HUES6 (cell line): ENCODE measurements at regions not wholly inside any gene's neighbourhood (a gene's known extent, or its start where the extent isn't known, plus 50 kb on each side); places are given as distances from the start of the nearest gene placed in this dataset.

Experiments
- H3K27ac ChIP-seq: 2 replicates; pipeline ENCODE4 v1.7.0; 2013; ENCODE audit warnings: low read depth, mild to moderate bottlenecking, low read length, inconsistent platforms
- H3K27me3 ChIP-seq: 2 replicates; pipeline ENCODE4 v1.6.1; 2013; ENCODE audit warnings: low read length; ENCODE audit not compliant: control insufficient read depth, insufficient read depth
- H3K36me3 ChIP-seq: 2 replicates; pipeline ENCODE4 v1.6.1; 2013; ENCODE audit warnings: low read length; ENCODE audit not compliant: control insufficient read depth, insufficient read depth
- H3K4me1 ChIP-seq: 2 replicates; pipeline ENCODE4 v1.6.1; 2013; ENCODE audit warnings: low read length; ENCODE audit not compliant: control insufficient read depth, insufficient read depth
- H3K4me3 ChIP-seq: 2 replicates; pipeline ENCODE4 v1.5.1; 2013; ENCODE audit warnings: low read depth, low read length
- H3K9ac ChIP-seq: one replicate; pipeline ENCODE4 v1.6.1; 2013; ENCODE audit warnings: mild to moderate bottlenecking, low read length
- H3K9me3 ChIP-seq: 2 replicates; pipeline ENCODE4 v1.6.1; 2013; ENCODE audit warnings: low read depth, low read length; ENCODE audit not compliant: control insufficient read depth, insufficient read depth

DNA sequence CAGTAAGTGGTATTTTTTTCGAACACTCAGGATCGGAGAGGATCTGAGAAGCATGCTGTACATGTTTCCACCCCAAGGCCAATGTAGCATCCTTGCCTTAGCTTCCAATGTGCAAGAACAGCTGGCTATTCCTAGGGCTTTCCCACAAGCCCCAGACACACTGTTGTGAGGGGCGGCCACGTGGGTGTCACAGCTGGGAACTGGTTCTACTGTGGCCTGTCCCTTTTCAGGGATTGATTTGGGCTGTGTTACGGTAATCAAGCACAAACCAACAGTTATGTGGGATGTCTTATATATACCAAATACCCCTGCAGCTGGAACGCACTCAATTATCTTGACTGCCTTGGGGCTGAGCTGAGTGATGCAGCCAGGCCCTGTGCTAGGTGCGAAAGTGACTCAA lies 116.3 kb upstream of the CXCR4 start:
- H3K9me3 ChIP-seq, result 0 out of 2 replicates have a peak, but pooled peaks cover under 1% of the 10 kb centered on the region
- H3K36me3 ChIP-seq, result no peaks in the 10 kb centered on the region
- H3K9ac ChIP-seq, result no peak overlapping the region
- peaks cover 5% of the 10 kb centered on the region; the same call in 1 of the 2 replicates for H3K4me1 ChIP-seq
- H3K27ac ChIP-seq, result no peak overlapping the region
- no peaks in the 10 kb centered on the region for H3K27me3 ChIP-seq
- H3K4me3 ChIP-seq, result no peak overlapping the region

DNA sequence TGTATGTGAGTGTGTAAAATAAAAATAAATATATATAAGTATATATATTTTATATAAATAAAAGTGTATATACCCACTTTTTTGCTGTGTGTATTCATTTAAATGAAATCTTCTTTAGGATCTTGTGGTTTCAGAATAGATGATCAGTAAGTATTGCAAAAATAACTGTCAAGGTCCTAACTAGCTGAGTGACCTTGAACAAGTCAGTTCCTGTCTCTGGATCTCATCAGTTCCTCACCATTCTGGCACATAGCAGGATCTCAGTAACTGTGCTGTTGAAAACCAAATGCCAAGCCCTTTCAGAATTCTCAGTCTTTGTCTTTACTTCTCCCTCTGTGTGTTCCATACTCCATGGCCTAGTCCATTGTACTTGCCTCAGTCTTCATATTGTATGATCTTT lies 115.3 kb upstream of the CXCR4 start:
- Histone ChIP-seq H3K4me3 (no peak overlapping the region), H3K4me1 (peaks cover 5% of the 10 kb centered on the region; the same call in 1 of the 2 replicates), H3K9ac (no peak overlapping the region), H3K27ac (no peak overlapping the region), H3K27me3 (no peaks in the 10 kb centered on the region), H3K9me3 (0 out of 2 replicates have a peak, but pooled peaks cover 2% of the 10 kb centered on the region), H3K36me3 (no peaks in the 10 kb centered on the region)

DNA sequence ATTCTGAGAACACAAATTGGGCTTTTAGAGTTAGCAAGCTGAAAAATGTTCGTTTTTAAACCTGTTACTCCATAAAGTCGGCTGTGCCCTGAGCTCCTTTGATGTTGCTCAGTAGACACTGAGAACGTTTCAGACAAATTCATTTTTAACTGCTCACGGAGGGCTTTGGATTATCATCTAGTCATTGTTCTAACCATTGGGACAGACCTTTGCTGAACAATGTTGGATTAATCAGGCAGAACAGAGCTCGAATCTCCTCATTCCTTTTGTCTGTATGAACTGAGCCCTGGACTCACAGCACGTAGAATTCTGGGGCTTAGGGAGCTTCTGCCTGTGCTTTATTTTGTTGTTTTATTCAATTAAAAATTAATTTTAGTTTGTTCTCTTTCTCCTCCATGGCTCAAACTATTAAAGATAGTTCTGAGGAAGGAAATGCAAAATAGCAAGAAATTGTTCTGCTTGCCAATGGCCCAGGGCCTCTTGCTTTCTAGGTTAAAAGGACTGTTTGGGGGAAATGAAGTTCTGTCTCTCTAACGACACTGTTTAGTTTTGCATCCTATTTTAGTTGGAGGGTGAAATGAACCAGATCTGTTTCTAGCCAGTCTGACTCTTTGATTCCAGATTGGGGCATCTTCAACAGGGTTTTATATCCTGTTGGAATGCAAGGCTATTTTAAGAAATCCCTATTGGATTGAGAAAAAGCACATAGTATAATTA lies 114.7 kb upstream of the CXCR4 start:
- H3K27me3 ChIP-seq, result no peaks in the 10 kb centered on the region
- H3K4me3 ChIP-seq, result no peak overlapping the region
- no peak overlapping the region for H3K27ac ChIP-seq
- H3K9me3 ChIP-seq, result 0 out of 2 replicates have a peak, but pooled peaks cover 2% of the 10 kb centered on the region
- no peaks in the 10 kb centered on the region for H3K36me3 ChIP-seq
- H3K4me1 ChIP-seq, result peaks cover 5% of the 10 kb centered on the region; the same call in 1 of the 2 replicates
- no peak overlapping the region for H3K9ac ChIP-seq

DNA sequence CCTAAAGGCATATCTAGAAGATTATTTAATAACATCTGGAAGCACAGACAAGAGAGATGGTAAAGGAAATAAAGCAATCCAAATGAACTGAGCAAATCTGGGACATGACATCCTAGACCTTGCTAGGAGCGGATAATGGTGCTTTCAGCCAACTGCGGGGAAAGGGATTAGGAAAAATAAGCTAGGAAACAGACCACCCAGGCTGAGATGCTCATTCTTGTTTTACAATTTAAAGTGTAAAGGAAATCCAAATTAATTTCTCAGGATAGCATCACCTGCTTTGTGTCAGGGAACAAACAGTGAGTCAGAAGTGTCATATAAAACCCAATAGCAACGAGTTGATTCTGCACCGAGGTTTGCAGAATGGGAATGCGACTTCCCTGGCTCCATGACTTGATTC lies 112.5 kb upstream of the CXCR4 start:
- Histone ChIP-seq H3K27me3 (no peaks in the 10 kb centered on the region), H3K4me3 (no peak overlapping the region), H3K27ac (no peak overlapping the region), H3K9ac (no peak overlapping the region), H3K9me3 (0 out of 2 replicates have a peak, but pooled peaks cover 2% of the 10 kb centered on the region), H3K36me3 (no peaks in the 10 kb centered on the region), H3K4me1 (peaks cover 11% of the 10 kb centered on the region)

DNA sequence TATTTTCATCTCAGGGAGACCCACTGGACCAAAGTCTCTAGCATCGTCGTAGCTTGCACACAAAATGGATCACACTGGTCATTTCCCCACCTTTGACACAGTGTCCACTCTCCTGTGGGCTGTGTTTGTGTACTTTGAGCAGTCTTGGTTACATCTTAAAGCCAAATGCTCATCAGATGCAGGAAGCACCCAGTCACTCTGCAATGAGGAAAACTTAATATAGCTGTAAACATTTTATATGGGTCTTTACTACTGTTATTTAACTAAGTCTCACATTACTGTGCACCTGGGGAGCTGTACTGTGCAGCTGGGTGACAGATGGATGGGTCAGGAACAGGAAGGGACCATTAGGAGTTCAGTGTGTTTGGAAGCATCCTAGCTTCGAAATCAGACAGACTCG lies 109.0 kb upstream of the CXCR4 start:
- Histone ChIP-seq H3K4me1 (peaks cover 11% of the 10 kb centered on the region), H3K9me3 (0 out of 2 replicates have a peak, but pooled peaks cover 2% of the 10 kb centered on the region), H3K36me3 (no peaks in the 10 kb centered on the region), H3K9ac (no peak overlapping the region), H3K27ac (no peak overlapping the region), H3K4me3 (no peak overlapping the region), H3K27me3 (no peaks in the 10 kb centered on the region)

DNA sequence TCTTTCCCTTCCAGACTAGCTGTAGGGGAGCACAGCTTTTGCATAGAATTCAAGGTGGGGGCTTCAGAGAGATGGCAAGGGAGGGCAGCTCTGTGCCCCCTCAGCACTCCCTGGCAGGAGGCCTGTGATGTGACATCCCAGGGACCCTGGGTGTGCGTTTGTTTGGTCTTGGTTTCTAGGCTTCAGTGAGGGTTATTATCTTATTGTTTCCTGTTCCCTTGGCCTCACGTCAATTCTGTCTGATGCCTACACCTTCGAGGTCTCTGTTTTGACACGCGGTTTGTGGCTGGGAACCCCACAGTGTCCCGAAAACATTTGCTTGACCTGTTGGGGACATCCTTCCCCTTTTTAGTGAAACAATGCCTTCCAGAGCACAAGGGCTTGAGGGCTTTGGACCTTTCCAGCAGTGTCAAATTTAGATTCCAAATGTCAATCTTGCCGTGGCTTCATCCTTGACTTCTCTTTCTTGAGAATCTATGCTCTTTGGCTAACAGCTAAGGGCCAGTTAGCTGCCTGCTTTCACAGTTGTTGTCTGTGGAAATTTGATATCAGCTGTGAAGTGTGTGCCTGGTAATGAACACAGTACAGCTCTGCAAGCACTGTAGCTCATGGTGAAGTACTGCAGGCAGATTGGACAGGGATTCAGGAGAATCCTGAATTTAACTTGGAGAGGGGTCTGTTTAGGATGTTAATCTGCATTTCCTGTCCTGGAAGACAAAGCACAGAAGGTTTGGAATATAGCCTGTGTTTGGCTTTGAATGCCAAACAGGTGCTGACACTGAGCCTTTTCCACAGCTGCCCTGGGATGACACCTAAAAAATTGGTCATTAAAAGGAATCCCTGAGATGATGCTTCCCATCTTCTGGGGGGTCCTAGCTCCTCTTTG lies 108.2 kb upstream of the CXCR4 start:
- no peak overlapping the region for H3K9ac ChIP-seq
- H3K4me1 ChIP-seq, result peaks cover 11% of the 10 kb centered on the region
- 0 out of 2 replicates have a peak, but pooled peaks cover 2% of the 10 kb centered on the region for H3K9me3 ChIP-seq
- no peak overlapping the region for H3K27ac ChIP-seq
- no peak overlapping the region for H3K4me3 ChIP-seq
- H3K36me3 ChIP-seq, result no peaks in the 10 kb centered on the region
- H3K27me3 ChIP-seq, result no peaks in the 10 kb centered on the region

DNA sequence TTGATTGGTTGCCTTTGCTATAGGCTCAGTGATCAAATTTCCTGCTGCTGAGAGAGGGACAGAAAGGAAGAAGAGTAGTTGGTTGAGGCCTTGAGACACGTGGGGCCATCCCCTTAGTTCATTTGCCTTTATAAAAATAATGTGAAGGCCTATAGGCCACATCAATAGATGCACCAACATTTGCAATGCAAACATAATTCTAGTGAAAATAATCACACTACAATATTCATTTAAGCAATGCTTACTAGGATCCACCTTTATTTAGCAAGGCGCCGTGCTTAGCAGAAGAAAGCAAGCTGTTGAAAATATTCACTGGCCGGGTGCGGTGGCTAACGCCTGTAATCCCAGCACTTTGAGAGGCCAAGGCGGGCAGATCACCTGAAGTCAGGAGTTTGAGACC lies 105.3 kb upstream of the CXCR4 start:
- Histone ChIP-seq H3K9me3 (no peaks in the 10 kb centered on the region), H3K4me3 (no peak overlapping the region), H3K36me3 (no peaks in the 10 kb centered on the region), H3K4me1 (peaks cover 11% of the 10 kb centered on the region), H3K27me3 (no peaks in the 10 kb centered on the region), H3K9ac (no peak overlapping the region), H3K27ac (no peak overlapping the region)

DNA sequence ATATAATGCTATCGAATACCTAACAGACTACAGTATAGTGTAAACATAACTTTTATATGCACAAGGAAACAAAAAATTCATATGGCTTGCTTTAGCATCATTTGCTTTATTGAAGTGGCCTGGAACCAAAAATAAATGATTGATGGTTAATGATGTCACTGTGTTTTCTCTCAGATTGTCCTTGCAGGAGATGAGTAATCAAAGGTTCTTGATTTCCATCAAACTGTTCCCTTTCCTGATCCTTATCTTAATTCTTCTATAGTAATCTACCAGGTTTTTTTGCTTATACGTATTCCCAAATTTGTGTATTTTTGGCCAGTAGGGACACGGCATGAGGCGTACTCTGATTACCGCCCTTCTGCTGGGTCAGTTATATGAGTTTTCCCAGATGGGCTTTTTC lies 104.9 kb upstream of the CXCR4 start:
- H3K9ac ChIP-seq, result no peak overlapping the region
- H3K27ac ChIP-seq, result no peak overlapping the region
- no peak overlapping the region for H3K4me3 ChIP-seq
- no peaks in the 10 kb centered on the region for H3K36me3 ChIP-seq
- H3K4me1 ChIP-seq, result peaks cover 11% of the 10 kb centered on the region
- H3K9me3 ChIP-seq, result no peaks in the 10 kb centered on the region
- H3K27me3 ChIP-seq, result no peaks in the 10 kb centered on the region

DNA sequence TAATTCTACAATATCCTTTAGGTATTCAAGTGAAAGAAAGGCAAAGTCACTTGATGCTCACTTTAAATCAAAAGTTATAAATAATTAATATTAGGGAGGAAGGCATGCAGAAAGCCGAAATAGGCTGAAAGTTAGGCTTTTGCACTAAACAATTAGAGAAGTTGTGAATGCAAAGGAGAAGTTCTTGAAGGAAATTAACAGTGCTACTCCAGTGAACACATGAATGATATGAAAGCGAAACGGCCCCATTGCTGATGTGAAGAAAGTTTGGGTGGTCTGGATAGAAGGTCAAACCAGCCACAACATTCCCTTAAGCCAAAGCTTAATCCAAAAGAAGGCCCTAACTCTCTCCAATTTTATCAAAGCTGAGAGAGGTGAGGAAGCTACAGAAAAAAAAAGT lies 103.1 kb upstream of the CXCR4 start:
- Histone ChIP-seq H3K4me1 (peaks cover 3% of the 10 kb centered on the region; the same call in 1 of the 2 replicates), H3K4me3 (no peak overlapping the region), H3K27ac (no peak overlapping the region), H3K27me3 (no peaks in the 10 kb centered on the region), H3K9ac (no peak overlapping the region), H3K36me3 (no peaks in the 10 kb centered on the region), H3K9me3 (no peaks in the 10 kb centered on the region)

DNA sequence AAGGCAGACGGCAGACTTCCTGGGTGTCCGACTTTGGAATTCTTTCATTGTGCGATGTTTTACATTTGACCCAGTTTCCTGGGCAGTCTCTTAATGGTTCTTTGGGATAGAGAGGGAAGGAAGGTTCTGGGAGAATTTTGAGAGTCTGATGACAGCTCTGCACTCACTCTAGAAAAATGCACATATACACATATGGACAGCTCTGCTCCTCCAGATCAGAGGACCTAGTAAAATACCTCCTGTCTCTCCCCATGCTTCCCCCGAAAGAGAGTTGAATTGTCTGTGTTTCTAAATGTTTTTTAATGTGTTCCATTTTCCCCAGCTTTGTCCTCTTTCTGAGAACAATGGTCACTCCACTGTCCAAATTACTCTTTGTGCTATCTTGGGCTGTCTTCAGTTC lies 102.0 kb upstream of the CXCR4 start:
- Histone ChIP-seq H3K27ac (no peak overlapping the region), H3K27me3 (no peaks in the 10 kb centered on the region), H3K36me3 (no peaks in the 10 kb centered on the region), H3K9ac (no peak overlapping the region), H3K9me3 (no peaks in the 10 kb centered on the region), H3K4me3 (no peak overlapping the region), H3K4me1 (no peaks in the 10 kb centered on the region)

DNA sequence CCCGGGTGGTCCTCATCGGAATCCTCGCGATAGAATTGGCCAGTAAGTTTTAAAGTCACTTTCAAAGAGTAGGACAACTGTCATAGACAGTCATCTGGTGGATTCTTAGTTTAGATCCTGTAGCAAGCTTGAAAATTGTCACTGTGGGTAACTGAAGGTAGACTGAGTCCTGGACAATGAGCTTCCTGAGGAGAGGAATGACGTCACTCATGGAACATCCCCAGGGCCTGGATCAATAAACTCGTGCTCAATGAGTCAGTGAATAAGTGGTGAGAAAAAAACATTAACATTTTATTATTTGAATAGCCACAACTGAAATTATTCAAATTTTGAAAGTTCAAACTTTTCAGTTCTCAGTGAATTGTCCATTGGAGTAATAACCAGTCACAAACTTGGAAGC lies 101.4 kb upstream of the CXCR4 start:
- Histone ChIP-seq H3K4me1 (no peaks in the 10 kb centered on the region), H3K9me3 (no peaks in the 10 kb centered on the region), H3K27me3 (no peaks in the 10 kb centered on the region)

More for the DNA sequence above, 101.4 kb upstream of the CXCR4 start:
- no peaks in the 10 kb centered on the region for H3K36me3 ChIP-seq
- no peak overlapping the region for H3K9ac ChIP-seq
- no peak overlapping the region for H3K27ac ChIP-seq
- H3K4me3 ChIP-seq, result no peak overlapping the region
